Limb (tissue), 2 donors: ENCODE measurements at regions not wholly inside any gene's neighbourhood (a gene's known extent, or its start where the extent isn't known, plus 50 kb on each side); places are given as distances from the start of the nearest gene placed in this dataset.
"Not testable (repeated sequence)": the region's sequence is repeated elsewhere in the genome, so short reads cannot be mapped to it uniquely, and the experiment has no call there.

Source experiments
- DNase-seq, 2 donors: peaks; one replicate each; pipeline ENCODE4 v3.0.0-alpha.2; 2016; ENCODE audit errors: extremely low spot score in 2 of 2

- DNase-seq = no peak
Observed at GRCh38 chr6:49370518-49370917, 92.5 kb downstream of the MMUT start.

DNA sequence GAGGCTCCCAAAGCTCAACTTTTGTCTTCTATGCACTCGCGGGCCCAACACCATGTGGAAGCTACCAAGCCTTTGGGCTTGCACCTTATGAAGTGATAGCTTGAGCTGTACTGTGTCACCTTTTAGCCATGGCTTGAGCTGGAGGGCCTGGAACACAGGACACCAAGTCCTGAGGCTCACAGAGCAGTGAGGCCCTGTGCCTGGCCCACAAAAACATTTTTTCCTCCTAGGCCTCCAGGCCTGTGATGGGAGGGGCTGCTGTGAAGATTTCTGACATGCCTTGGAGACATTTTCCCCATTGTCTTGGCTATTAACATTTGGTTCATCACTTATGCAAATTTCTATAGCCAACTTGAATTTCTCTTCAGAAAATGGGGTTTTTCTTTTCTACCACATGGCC, 96.5 kb downstream of the MMUT start:
- no peak for DNase-seq

DNA sequence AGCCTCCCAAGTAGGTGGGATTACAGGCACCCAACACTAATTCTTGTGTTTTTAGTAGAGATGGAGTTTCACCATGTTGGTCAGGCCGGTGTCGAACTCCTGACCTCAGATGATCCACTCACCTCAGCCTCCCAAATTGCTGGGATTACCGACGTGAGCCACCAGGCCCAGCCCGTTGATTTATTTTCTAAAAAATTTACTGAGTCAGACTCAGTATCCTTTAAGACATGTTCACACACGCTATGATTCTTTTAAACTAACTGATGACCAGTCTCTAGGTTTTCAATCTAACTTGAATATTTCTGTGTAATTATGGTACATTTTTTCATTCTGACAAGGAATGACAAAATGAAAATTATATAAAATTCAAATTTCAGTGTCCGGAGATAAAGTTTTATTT, 114.5 kb downstream of the MMUT start:
- no peak for DNase-seq

DNA sequence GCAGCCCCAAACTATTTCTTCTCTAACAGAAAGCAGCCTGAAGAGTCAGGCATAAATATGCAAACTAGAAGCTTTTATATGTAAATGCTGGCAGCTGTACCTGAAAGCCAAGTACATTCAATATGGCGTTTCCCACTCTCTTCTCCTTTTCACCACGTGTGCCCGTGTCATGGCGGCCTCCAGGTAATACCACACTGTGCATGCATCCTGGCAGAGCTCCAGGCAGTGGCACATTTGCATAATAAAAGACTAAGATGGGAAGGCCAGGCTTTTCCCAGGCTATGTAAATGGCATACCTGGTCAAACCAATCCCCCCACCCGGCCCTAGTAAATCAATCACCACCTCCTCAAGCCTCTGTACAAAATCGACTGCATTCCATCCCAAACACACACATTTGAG, 120.6 kb downstream of the MMUT start:
- no peak for DNase-seq

DNA sequence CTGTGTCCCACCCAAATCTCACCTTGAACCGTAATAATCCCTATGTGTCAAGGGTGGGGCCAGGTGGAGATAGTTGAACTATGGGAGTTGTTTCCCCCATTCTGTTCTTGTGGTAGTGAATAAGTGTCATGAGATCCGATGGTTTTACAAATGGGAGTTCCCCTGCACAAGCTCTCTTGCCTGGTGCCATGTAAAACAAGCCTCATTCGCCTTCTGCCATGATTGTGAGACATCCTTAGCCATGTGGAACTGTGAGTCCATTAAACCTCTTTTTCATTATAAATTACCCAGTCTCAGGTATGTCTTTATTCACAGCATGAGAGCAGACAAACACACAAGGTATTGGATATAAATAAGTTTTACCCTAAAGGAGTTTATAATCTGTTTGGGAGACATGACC, 121.2 kb downstream of the MMUT start:
- DNase-seq = no peak

- DNase-seq = no peak
Observed at GRCh38 chr6:49339096-49339495, 124.0 kb downstream of the MMUT start.

- DNase-seq = no peak
Observed at GRCh38 chr6:49336514-49337131, 126.4 kb downstream of the MMUT start.

DNA sequence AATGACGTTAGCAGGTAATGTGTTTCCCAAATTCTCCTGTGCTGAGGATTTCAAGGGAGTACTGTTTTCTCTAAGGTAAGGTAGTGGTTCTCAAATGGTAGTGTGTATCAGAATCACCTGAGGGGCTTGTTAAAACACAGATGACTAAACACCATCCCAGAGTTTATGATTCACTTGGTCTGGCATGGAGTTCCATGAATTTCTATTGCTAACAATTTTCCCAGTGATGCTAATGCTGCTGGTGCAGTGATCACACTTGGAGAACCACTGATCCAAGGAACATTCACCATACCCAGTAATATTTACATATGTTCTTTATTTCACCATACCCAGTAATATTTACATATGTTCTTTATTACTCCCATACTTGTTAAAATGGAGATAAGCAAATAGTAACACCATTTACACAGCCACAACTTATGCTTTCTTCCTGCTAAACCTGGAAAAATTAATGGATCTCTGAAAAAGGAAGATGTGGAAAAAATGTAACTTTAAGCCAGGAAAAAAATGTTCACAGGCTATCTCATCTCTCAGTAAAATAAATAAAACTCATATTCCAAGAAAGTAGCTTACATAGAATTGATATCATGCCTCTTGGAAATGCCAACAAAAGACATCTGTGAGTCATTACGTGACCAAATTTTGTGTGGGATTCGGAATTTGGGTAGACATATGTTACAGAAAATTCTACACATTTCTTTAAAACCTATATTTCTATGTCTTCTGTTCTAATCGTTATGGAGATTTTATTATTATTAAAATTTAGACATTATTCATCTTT, 129.5 kb downstream of the MMUT start:
- no peak for DNase-seq

DNA sequence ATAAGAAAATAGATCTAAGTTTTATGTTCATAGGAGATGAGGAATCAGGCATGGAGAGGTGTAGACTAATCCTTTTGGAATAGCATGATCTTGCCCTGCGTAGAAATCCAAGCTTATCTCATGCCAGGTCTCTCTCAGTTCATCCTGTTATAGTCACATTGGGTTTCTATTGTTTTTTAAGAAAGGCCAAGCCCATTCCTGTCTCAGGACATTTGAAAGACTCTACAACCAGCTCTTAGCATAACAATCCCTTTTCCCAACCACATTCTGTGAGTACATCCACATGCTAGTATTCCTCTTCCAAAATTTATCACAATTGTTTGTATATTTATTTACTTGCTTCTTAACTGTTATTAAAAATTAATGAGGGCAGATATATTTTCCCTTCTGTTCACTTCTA, 130.3 kb downstream of the MMUT start:
- DNase-seq = no peak

GRCh38 chr6:49329186-49329585, 133.9 kb downstream of the MMUT start:
- no peak for DNase-seq

DNA sequence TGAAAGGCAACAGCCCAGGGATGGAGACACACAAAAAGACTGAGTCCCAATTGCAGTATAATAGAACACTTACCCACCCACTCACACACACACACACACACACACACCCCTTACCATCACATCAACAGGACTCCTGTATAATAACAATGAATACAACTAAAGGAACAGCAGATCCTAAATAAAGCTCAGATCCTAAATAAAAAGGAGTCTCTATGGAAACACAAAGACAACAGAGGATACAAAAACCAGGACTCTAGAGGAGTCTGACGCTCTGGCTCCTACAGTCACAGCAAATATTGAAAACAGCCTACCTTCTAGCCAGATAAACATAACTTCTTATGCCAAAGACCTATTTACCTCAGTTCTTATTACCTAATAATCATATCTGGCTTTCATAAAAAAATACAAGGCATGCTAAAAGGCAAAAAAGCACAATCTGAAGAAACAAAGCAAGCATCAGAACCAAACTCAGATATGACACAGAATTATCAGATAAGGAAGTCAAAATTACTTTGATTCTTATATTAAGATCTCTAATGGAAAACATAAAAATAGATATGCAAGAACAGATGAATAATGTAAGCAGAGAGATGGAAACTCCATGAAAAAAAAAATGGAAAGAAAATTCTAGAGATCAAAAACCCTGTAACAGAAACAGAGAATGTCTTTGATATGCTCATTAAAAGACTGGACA, 134.9 kb downstream of the MMUT start:
- no peak for DNase-seq

DNA sequence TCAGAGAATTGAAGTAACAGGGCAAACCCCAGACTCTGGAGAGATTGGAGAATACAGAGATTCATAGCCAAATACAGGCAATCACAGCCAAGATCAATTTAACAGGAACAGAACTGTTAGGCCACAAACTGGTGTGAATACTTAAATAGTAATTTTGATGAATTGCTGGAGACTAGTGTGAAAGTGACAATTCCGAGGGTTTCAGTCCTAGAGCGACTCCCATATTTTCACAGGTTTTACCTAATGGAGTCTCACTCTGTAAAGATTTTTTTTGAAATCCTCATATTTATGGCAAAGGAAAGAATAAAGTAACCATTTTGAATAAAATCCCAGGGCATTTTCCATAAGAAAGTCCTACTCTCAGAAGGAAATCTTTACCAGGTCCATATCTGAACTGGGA, 135.5 kb downstream of the MMUT start:
- no peak for DNase-seq

DNA sequence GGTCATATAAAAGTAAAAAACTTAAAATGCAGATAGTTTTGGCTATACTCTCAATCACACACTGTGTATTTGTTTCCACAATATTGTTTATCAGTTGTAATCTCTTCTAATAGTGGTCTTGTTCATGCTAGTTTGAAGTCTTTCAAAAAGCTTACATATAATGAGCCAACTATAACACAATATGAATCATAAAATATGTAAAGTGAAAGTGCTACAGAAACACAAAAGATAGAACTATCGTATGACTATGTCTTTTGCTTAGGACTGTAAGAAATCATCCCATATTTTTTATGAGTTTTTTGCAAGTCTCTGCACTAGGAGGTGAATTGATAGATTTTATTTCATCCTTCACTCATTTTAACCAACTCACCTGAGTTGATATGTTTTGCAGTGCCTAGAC, 136.0 kb downstream of the MMUT start:
- no peak for DNase-seq

- no peak for DNase-seq
Observed at GRCh38 chr6:49326347-49326746, 136.7 kb downstream of the MMUT start.

GRCh38 chr6:49325891-49326290, 137.2 kb downstream of the MMUT start:
- no peak for DNase-seq

- no peak for DNase-seq
Observed at GRCh38 chr6:49322861-49323260, 140.2 kb downstream of the MMUT start.

DNA sequence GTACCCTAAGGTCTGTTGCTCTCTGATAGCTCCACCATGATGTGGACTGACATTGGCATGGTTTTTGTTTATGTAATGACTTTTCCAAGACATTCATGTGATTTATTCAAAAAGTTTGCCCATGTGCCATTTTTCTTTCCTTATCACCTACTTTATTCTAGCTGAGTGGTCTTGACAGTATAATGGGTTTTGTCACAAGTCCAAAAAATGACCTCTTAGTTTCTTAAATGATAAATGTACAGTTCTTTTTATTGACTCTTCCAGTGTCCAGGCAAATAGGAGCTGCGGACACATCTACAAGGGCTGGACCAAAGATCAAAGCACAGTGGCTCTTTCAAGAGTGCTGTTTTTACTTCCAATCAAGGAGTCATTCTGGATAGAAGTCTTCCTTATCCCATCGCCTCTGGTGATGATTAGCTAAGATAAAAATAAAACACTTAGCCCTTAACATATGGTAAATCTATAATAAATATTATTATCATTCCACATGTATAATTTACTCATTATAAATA, 141.4 kb downstream of the MMUT start:
- DNase-seq = no peak

GRCh38 chr6:49305010-49305409, 158.0 kb downstream of the MMUT start:
- DNase-seq = no peak

- not testable (repeated sequence) for DNase-seq
Observed at GRCh38 chr6:49304393-49304792, 158.7 kb downstream of the MMUT start.

DNA sequence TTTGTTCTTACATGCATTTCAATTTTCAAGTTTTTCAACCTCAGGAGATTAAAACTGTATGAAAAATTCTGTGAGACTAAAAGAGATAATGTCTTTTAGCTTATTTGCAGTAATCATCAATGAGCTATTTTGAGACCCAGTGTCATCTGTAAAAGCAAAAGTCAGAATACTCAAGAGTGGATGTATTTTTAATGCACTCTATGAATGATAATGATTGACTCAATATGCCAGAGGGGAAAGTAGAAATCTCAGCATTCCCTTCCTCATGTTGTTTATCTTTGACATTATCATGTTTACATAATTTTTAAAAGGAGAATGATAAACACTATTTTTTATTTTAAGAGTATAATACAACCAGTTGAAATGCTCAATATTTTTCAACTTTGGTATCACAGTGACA, 162.1 kb downstream of the MMUT start:
- no peak for DNase-seq

DNA sequence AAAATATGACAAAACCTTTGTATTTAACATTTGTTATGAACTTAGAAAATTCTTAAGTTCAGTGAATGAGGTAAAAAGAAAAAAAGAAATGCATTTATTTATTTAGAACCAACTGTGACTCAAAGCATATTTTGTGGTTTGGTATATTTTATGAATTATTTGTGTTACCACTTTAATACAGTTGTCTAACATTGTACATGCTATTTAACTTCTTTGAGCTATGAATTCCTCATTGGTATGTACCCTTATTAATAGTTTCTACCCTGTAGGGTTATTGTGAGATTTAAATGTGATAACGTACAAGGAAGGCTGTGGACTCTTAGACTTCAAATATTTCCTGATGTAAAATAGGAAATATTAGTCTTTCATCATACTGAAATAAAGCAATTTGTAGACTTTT, 162.6 kb downstream of the MMUT start:
- no peak for DNase-seq

- DNase-seq = no peak
Observed at GRCh38 chr6:49299279-49299678, 163.8 kb downstream of the MMUT start.

DNA sequence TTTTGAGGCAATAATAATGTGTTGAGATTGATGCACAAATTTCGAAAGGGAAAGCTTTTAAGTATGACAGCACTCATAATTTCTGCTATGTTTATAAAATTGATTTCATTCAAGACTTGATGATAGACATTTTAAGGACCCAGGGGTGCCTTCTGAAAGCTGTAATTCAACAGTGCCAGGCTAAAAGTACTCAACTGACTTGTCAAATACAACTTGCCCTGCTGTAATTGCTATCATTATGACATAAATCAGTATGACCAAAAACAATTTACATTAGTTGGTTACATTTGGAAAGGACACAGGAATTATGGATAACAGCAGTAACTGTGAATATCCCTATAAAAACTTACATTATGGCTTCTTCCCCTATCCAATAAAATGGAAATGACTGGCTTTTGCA, 178.9 kb downstream of the MMUT start:
- no peak for DNase-seq
